NCI-H1048 (cell line): ENCODE measurements at regions not wholly inside any gene's neighbourhood (a gene's known extent, or its start where the extent isn't known, plus 50 kb on each side); places are given as distances from the start of the nearest gene placed in this dataset.

Experiments
- DNase-seq: peaks from one replicate; lab custom pipeline; 2025; lab: John Stamatoyannopoulos, UW

DNA sequence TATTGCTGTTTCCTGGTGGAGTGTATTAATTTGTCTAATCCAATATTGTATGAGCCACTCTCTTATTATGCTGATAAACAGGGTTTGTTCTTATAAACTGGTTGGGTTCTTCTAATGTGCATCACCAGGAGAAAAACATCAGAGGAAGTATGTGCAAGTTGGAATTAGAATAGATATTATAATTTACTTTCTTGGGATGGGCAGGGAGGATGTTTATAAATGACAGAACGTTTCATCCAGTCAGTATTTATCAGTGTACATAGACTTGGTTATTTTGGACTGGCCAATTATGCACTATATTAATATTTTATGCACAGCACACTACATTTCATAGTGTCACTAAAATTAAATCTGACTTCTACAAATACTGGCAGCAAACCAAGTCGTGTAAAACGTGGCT, 495.8 kb downstream of the PSAT1 start:
- DNase-seq: no peak

DNA sequence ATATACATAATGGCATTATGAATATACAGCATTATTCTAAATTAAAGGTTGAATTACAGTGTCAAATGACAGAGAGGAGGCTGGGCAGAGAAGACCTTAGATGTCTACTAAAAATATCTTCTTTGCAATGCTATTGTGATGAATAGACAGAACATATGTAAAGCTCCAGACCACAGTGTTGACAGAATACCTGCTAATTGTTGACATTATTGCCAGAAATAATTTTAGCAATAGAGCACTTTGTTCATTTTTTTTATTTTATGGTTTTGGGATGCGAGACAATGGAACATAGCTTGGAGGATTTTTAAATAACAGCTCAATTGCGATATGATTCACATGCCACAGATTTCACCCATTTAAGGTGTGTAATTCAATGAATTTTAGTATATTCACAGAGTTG, 508.8 kb downstream of the PSAT1 start:
- no peak for DNase-seq

GRCh38 chr9:78806492-78807160, 509.7 kb downstream of the PSAT1 start:
- DNase-seq: no peak

DNA sequence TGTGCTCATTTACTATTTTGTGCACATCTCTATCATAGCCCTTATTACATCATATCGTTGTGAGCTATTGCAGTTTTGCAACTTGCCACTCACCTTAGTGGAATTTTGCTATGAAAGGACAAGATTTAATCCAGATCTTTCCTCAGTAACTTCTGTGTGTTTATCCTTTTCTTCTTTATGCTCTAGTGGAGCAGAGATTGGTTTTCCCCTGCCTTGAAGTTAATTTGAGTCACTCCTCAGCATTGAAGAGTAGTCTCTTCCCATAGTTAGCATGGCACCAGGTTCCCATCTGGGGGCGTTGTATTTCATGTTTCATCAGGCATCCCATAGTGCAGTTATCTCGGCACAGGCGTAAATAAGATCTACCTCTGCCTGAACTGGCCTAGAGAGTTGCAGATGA, 510.4 kb downstream of the PSAT1 start:
- no peak for DNase-seq

GRCh38 chr9:78808048-78808447, 511.1 kb downstream of the PSAT1 start:
- no peak for DNase-seq

- DNase-seq: no peak
Measured at GRCh38 chr9:78811622-78812276, 514.8 kb downstream of the PSAT1 start.

DNA sequence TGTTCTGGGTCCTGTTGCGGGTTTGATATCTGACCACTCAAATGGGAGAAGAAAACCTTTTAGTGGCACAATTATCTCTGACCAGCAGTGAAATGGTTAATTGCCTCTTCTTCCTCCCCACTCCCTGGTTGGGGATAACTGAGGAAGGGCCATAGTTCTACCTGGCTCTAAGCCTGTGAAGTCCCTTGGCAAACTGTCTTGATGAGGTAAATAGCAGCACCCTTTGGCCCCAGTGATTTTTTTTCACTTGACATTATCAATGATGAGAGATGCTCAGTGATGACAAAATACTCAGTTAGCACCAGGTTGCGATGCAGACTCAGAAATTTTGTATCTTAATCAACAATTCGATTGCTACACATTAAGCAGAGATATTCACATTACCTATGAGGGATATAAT, 515.7 kb downstream of the PSAT1 start:
- DNase-seq: no peak

- DNase-seq: no peak
Measured at GRCh38 chr9:78813602-78814180, 516.8 kb downstream of the PSAT1 start.

DNA sequence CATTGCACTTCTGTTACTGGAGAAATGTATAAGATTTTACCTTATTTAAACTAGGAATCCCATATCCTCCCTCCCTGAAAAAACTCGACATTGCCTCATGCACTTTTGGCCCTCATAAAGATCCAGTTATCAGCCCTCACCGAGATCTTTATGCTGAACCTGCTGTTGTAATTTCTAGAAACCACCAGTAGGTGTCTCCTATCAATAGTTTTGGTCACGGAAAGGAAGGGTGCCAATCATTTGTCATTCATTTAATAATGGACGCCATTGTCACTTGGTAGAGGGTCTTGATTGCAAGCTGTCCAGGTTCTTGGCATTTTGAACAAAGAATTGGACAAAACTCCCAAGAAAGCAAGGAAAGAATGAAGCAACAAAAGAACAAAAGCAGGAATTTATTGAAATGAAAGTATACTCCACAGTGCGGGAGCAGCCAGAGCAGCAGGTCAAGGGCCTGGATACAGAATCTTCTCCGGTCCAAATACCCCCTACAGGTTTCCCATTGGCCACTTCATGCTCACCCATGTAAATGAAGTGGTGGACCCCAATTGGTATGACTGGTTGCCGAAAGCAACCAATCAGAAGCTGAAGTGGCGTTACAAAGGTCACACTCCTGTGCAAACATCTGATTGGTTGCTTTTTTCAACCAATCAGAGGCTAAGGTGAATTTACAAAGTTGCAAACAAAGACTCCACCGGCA, 524.3 kb downstream of the PSAT1 start:
- no peak for DNase-seq

DNA sequence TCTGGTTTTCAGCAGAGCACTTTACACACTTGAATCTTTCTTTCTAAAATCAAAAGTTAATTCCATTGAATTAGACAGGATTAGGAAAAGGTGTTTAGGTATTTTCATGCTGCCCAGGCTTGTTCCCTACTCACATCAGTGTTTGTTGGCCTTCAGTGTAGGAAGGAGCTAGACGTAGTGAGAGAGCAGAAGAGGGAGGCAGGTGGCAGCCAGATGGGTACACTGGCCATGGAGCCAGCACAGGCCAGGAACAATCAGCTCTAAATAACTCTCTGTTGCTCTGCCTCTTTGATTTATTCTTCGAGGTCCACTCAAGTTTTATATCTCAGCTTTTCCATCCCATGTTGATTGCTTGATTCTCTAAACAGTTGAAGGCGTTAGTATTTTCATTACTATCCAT, 529.6 kb downstream of the PSAT1 start:
- no peak for DNase-seq

DNA sequence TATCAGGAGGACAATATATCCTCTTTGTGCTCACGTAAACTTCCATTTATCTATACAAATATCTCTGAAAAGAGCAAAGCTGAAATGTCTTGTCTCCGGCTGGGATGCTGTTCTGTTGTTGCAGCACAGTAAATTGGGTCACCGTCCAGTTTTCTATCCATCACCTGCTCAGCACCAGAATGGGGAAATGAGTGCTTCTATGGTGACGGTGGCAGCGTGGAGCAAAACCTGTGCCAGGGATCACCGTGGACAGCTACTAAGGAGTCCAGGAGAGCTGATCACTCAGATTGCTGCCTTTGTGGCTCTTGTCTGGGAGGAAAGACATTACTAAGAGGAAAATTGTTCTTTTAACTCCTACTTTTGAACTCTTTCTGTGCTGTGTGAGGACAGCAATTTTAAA, 531.6 kb downstream of the PSAT1 start:
- DNase-seq: no peak

DNA sequence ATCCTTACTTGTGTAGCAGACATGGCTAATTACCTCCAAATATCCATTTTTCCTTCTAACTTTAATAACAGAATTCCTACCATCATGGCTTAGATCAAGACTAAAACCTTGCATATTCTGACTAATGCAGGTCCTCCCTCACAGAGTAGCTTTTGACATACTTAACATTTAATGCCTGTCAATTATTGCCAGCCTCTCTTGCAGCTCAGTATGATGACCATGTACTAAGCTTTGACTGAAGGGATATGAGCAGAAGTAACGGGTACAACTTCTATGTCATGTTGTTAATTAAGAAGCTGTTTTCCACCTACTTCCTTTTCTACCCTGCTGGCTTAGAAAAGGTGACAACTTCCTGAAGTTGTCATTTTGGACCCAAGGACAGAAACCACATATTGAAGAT, 533.4 kb downstream of the PSAT1 start:
- no peak for DNase-seq

DNA sequence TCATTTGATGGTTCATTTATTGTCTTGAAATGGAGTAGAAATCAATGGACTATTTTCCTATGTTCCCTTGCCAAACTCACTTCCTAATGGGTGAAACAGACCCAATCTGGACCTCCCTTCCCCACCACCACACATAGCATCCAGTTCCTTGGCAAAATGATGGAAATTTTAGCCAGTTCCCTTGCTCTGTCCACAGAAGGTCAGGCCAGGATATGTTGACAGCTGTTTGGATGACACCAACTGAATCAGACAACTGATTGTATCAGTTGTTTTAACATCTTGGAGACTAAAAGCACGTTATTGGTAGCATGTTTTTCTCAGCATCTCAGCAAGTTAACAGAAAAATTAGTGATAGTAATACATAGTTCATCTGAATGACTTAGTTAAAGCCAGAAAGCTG, 534.8 kb downstream of the PSAT1 start:
- DNase-seq: no peak

DNA sequence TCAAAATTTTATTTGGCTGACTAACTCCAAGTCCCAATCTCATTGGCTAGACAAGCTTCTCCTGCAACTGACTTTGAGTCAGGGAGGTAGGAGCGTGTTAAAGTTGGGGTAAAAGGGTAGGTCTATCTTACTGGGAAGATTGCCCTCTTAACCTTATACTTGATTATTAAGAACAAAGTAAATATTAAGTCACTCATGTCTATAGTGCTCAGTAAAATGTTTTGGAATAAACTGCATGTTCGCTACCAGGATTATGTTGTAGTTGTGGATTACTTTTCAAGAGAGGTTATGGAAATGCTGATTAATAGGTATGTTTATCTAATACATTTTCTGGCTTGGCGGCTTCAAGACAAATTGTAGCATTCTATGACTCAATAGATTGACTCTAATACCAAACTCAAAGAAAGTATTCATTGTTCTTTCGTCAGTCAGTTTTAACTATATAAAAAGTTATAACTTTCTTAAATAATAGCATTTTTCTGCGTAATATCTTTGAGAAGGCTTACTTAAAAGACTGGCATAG, 539.1 kb downstream of the PSAT1 start:
- no peak for DNase-seq

DNA sequence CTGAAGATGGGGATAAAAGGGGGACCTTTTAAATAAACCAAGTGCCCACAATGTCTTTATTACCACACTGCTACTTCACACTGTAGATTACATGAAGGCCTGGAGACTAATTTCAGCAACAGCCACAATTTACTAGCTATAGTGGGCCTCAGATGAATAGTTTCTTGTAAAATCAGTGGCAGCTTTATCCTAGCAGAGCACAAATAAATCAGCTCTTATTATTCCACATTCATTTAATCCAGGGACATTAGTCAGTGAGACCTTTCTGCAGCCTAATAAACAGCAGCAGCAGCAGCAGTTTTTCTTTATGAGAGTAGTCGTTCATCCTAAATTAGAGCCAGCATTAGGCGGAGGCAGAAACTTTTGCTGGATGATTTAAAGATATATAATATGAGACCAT, 542.3 kb downstream of the PSAT1 start:
- DNase-seq: no peak

GRCh38 chr9:78848061-78848460, 551.1 kb downstream of the PSAT1 start:
- DNase-seq: no peak

- no peak for DNase-seq
Measured at GRCh38 chr9:78856144-78856543, 559.2 kb downstream of the PSAT1 start.

DNA sequence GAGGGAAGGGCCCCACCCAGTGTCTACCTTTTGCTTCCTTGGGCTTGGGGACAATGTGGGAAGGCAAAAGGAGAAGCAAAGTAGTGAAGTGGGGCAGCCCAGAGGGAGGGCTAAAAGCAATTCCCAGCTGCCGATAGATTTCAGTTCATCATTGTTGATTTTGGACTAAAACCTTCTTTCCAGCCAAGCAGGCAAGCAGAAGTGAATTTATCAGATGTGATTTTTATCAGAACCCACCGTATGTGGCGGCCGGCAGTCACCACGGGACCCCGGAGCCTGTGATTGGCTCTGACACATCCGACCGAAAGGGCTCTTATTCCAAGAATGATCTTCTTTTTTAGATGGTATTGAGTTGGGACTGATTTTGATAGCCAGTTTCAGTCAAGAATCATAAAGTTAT, 559.9 kb downstream of the PSAT1 start:
- no peak for DNase-seq

- DNase-seq: no peak
Measured at GRCh38 chr9:78857373-78858225, 560.7 kb downstream of the PSAT1 start.

DNA sequence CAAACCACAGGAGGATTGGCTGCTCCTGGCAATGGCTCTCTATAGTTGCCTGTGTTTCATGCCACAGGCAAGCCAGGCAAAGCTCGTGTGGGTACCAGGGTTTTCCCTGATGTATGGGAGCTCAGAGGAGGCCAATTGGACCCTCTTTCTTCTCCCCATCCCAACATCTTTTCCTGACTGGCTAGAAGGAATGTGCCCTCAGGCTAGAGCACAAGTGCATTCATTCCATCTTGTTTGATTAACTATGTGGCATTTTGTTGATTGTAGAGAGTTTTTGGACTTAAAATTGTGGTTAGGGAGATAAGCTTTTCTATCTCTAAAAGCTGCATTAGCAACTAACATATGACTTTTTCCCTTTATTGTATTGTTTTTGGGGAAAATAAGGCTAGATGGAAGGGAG, 561.3 kb downstream of the PSAT1 start:
- DNase-seq: no peak

DNA sequence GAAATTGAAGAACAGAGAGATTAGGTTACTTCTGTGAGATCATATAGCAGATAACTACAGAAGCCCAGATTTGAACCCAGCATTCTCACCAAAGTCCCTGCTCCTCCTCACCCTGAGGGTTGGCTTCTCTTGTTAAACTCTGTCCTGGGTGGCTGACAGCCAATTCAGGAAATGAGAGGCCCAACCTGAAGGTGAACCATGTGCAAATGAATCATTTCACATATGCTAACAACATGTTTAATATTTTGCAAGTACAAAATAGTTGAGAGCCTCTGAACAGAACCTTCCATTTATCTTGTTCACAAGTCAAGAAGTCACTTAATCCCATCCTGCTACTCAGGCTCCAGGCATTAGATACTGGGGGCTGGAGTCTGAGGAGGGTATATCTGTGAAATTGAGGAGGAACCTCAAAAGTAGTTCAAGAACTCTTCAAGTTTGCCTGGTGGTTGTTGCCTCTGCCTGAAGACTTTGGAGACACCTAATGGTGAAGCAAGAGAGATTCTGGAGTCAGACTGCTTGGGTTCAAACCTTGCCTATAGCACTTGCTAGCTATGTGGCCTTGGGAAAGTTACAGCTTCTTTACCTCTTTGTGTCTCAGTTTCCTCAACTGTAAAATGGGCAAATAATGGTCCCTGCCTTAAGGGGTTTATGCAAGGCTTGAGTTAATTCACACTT, 564.0 kb downstream of the PSAT1 start:
- DNase-seq: no peak
